Tibial nerve (tissue), 4 donors: ENCODE measurements at regions not wholly inside any gene's neighbourhood (a gene's known extent, or its start where the extent isn't known, plus 50 kb on each side); places are given as distances from the start of the nearest gene placed in this dataset.

Experiments
- DNase-seq, 2 donors: peaks; one replicate each; pipeline ENCODE4 v3.0.0-alpha.2; 2019; ENCODE audit warnings: low spot score in 2 of 2
- H3K27ac ChIP-seq, 4 donors: fragments of 200-600 bp; sonication (generic) in 3 of 4; one replicate each; pipeline ENCODE4 v1.5.1; 2017 to 2019; ENCODE audit warnings: mild to moderate bottlenecking in 1 of 4
- H3K27me3 ChIP-seq, 2 donors: fragments of 200-600 bp; sonication (generic) in 1 of 2; one replicate each; pipeline versions ENCODE4 v1.5.1 to v1.6.0; 2017 to 2019
- H3K36me3 ChIP-seq, 3 donors: fragments of 200-600 bp; sonication (generic); one replicate each; pipeline ENCODE4 v1.5.1; 2018 to 2019
- H3K4me1 ChIP-seq, 4 donors: fragments of 200-600 bp; sonication (generic) in 3 of 4; one replicate each; pipeline ENCODE4 v1.5.1; 2017 to 2019
- H3K4me3 ChIP-seq, 4 donors: fragments of 200-600 bp; sonication (generic) in 3 of 4; one replicate each; pipeline ENCODE4 v1.5.1; 2017 to 2019; ENCODE audit warnings: mild to moderate bottlenecking in 1 of 4, moderate library complexity in 1 of 4
- H3K9me3 ChIP-seq, 4 donors: fragments of 200-600 bp; sonication (generic) in 3 of 4; one replicate each; pipeline ENCODE4 v1.5.1; 2017 to 2019
- EP300 ChIP-seq, 2 donors: sonication (generic); formaldehyde crosslinking; IDR thresholded peaks; one replicate each; pipeline ENCODE4 v1.6.1; 2017; ENCODE audit warnings: antibody characterized with exemption in 2 of 2, mild to moderate bottlenecking in 1 of 2
- POLR2A ChIP-seq, 2 donors: fragments of 450-650 bp; IDR thresholded peaks; one replicate each; pipeline ENCODE4 v1.6.1; 2017; ENCODE audit warnings: antibody characterized with exemption in 2 of 2, mild to moderate bottlenecking in 2 of 2, moderate library complexity in 2 of 2
- WGBS, 2 donors: methylation state at CpG; one replicate each; pipeline ENCODE4 v1.1.5; 2018; 5-methylcytosine and 5-hydroxymethylcytosine counted together
- TF ChIP-seq, protein P1 (sequence below), 5 experiments: fragments of 200-600 bp in 3 of 5; fragments of 450-650 bp in 2 of 5; sonication (generic) in 3 of 5; IDR thresholded peaks; one replicate each; pipeline ENCODE4 v1.5.1; 2016 to 2019; ENCODE audit warnings: antibody characterized with exemption in 5 of 5, mild to moderate bottlenecking in 3 of 5, moderate library complexity in 2 of 5

DNA sequence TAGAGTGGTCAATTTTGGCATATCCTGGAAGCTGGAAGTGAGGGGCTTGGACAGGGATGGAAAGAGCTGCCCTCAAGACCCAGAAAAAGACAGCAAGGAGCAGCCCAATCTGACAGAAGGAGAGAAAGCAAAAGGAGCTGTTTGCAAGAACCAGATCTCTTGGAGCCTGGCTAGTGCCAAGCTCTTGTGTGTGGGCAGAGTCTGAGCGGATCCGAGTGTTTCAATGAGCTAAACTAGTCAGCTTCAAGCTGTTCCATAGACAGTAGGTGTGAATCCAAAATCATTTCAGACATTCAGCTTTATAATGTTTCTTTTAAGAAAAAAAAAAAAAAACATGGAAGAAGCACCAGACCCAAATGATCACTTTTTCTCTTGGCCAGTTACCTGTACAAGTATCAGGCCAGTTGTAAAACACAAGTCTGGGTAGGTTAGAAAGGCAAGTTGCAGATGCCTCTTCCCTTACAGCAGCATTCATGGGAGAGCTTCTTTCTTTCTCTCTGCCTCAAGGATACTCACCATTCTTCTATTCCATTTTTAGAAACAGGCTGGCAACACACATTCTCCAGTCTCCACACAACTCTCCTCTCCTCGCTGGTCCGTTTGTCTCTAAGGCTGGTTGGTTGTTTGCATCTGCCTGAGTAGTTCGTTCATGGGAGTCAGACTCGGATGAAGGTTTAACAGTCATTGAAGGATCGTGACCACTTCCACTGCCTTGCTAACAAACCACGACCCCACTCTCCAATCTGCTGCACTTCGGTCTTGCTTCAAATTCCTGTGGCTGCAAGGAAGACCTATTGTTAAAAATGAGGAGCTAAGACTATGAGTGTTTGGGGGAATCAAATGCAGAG, 105.2 kb upstream of the GATB start:
- Histone ChIP-seq H3K27me3 (no peaks in the 10 kb centered on the region), H3K36me3 (no peaks in the 10 kb centered on the region), H3K4me1 (peaks cover 0 to 9% (median 0%) of the 10 kb centered on the region in 4 donors), H3K4me3 (no peak overlapping the region), H3K9me3 (peaks cover 0 to 8% (median 0%) of the 10 kb centered on the region in 4 donors), H3K27ac (no peak overlapping the region)
- TF ChIP-seq EP300 (IDR thresholded peaks at IDR 0.05) = no peak
- TF ChIP-seq POLR2A (IDR thresholded peaks at IDR 0.05) = no peak
- TF ChIP-seq, protein P1, sequence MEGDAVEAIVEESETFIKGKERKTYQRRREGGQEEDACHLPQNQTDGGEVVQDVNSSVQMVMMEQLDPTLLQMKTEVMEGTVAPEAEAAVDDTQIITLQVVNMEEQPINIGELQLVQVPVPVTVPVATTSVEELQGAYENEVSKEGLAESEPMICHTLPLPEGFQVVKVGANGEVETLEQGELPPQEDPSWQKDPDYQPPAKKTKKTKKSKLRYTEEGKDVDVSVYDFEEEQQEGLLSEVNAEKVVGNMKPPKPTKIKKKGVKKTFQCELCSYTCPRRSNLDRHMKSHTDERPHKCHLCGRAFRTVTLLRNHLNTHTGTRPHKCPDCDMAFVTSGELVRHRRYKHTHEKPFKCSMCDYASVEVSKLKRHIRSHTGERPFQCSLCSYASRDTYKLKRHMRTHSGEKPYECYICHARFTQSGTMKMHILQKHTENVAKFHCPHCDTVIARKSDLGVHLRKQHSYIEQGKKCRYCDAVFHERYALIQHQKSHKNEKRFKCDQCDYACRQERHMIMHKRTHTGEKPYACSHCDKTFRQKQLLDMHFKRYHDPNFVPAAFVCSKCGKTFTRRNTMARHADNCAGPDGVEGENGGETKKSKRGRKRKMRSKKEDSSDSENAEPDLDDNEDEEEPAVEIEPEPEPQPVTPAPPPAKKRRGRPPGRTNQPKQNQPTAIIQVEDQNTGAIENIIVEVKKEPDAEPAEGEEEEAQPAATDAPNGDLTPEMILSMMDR (IDR thresholded peaks at IDR 0.05) = no peak
- 65 to 75% methylated on average over 9 of the region's 9 CpGs for WGBS, 2 donors
- no peak for DNase-seq

DNA sequence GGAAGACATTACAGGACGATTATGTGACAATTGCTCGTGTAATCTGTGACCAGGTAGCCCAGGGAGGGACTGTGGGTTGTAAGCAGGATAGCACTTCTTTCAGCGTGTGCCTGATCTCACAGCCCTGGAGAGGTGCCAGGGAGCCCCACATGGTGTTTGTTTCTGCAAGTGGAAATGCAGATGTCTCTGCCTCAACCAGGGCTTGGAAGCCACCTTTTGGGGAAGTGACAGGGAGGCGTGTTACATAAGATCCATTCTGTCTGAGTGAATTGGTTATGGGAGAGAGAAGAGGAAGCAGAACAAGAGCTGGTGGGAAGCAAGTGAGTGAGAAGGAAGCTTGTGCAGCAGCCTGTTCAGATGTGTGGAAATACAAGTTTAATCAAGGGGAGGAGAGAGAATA, 104.5 kb upstream of the GATB start:
- WGBS, 2 donors = 25 to 38% methylated on average over 4 of the region's 4 CpGs
- no peak for TF ChIP-seq POLR2A (IDR thresholded peaks at IDR 0.05)
- TF ChIP-seq EP300 (IDR thresholded peaks at IDR 0.05) = peak in 1 of 2 donors; percentile 72
- TF ChIP-seq, protein P1 (IDR thresholded peaks at IDR 0.05) = no peak
- peaks cover 0 to 8% (median 0%) of the 10 kb centered on the region in 4 donors for H3K9me3 ChIP-seq

DNA sequence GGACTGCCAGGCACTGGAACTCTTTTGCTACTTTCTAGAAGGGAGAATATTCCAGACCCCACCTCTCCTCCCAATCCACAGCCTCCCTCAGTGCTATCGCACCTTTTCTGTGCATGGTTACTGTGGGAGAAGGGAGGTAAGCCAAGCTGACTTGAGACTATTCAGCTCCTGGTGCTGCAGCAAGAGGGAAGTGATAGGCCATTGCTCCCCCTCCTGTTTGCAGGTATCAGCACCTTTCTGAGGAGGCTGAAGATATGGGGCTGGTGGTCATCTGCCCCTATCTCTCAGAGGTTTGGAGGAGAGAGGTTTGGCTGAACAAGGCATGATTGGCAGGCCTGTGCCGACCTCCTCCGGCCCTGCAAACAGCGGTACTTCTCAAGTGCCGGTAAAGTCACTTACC, 103.3 kb upstream of the GATB start:
- H3K4me1 ChIP-seq = peaks cover 0 to 9% (median 0%) of the 10 kb centered on the region in 4 donors
- no peaks in the 10 kb centered on the region for H3K36me3 ChIP-seq
- no peak for DNase-seq
- H3K27me3 ChIP-seq = no peaks in the 10 kb centered on the region
- 88% methylated on average over 5 of the region's 5 CpGs for WGBS, 2 donors
- no peak overlapping the region for H3K27ac ChIP-seq
- H3K9me3 ChIP-seq = peaks cover 0 to 8% (median 0%) of the 10 kb centered on the region in 4 donors
- TF ChIP-seq EP300 (IDR thresholded peaks at IDR 0.05) (no peak), POLR2A (IDR thresholded peaks at IDR 0.05) (no peak)
- TF ChIP-seq, protein P1 (IDR thresholded peaks at IDR 0.05) = no peak
- H3K4me3 ChIP-seq = no peak overlapping the region

More for the DNA sequence above, 104.5 kb upstream of the GATB start:
- H3K36me3 ChIP-seq = no peaks in the 10 kb centered on the region
- DNase-seq = peak; percentile 52 to 63
- no peak overlapping the region for H3K4me3 ChIP-seq
- H3K27ac ChIP-seq = no peak overlapping the region
- no peaks in the 10 kb centered on the region for H3K27me3 ChIP-seq
- H3K4me1 ChIP-seq = peaks cover 0 to 9% (median 0%) of the 10 kb centered on the region in 4 donors

DNA sequence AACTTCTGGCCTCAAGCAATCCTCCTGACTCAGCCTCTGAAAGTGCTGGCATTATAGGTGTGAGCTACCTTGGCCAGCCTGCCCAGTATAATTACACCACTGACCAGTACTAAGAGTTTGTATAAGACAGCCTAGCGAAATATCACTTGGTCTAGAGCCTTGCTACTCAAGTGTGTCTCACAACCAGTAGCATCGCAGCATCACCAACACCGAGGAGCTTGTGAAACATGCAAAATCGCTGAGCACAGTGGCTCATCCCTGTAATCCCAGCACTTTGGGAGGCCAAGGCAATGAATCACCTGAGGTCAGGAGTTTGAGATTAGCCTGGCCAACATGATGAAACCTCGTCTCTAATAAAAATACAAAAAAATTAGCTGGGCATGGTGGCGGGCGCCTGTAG, 102.0 kb upstream of the GATB start:
- no peak for DNase-seq
- no peak for TF ChIP-seq POLR2A (IDR thresholded peaks at IDR 0.05)
- TF ChIP-seq EP300 (IDR thresholded peaks at IDR 0.05) = no peak
- TF ChIP-seq, protein P1 (IDR thresholded peaks at IDR 0.05) = no peak
- Histone ChIP-seq H3K9me3 (peaks cover 0 to 6% (median 0%) of the 10 kb centered on the region in 4 donors), H3K27me3 (no peaks in the 10 kb centered on the region), H3K27ac (no peak overlapping the region), H3K4me1 (peaks cover 0 to 9% (median 0%) of the 10 kb centered on the region in 4 donors), H3K4me3 (no peak overlapping the region), H3K36me3 (no peaks in the 10 kb centered on the region)
- 79 to 92% methylated on average over 7 of the region's 7 CpGs for WGBS, 2 donors

DNA sequence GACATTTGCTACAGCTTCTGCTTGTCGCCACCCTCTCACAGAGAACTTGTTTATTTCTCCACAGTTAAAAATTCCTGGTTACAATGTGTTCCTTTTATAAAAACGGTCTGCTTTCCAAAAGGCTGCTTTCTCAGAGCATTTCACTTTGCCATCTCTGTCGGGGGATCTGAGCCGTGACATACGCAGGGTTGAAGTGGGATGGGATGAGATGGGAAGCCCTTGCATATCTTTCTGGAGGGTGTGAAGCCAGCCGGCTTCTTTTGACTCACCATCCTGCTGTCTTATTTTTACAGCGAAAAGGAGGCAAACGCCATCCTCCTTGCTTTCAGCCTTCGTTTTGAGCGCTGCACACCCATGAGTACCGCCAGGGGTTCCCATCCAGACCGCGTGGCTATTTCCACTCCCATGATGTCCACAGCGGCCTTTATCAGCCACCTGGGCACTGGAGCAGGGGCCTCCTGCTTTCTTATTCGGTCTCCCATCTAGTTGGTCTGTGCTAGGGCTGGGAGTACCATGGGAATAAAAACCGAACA, 99.8 kb upstream of the GATB start:
- H3K27ac ChIP-seq = peak overlapping the region in 1 of 4 donors; percentile 40
- DNase-seq = no peak
- H3K27me3 ChIP-seq = no peaks in the 10 kb centered on the region
- no peaks in the 10 kb centered on the region for H3K36me3 ChIP-seq
- TF ChIP-seq EP300 (IDR thresholded peaks at IDR 0.05) = no peak
- no peak for TF ChIP-seq POLR2A (IDR thresholded peaks at IDR 0.05)
- TF ChIP-seq, protein P1 (IDR thresholded peaks at IDR 0.05) = no peak
- H3K4me3 ChIP-seq = no peak overlapping the region
- 74 to 79% methylated on average over 16 of the region's 16 CpGs for WGBS, 2 donors
- H3K9me3 ChIP-seq = no peaks in the 10 kb centered on the region
- H3K4me1 ChIP-seq = peaks cover 0 to 9% (median 0%) of the 10 kb centered on the region in 4 donors
